ENCODE measurements at regions not wholly inside any gene's neighbourhood (a gene's known extent, or its start where the extent isn't known, plus 50 kb on each side); places are given as distances from the start of the nearest gene placed in this dataset.

DNA sequence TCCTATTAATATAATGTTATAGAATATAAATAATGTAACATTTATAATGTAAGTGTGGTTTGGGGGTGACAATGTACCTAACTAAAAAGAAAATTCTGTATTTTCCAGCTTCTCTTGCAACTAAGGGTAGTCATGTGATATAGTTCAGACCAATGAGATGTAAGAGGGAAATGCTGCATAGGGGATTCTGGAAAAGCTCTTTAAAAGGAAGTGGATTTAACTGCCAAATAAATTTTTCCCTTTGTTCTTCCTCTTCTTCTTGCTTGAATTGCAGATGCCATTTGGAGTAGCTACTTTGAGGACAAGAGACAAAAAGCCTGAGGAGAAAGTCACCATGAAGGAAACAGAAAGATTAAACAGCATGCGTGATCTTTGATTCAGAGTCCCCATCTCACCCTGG, 194.3 kb downstream of the PTEN start:
- no peak for TF ChIP-seq TP53 (CRISPR knock-in tag; IDR thresholded peaks at IDR 0.05)
- TF ChIP-seq, protein P1, sequence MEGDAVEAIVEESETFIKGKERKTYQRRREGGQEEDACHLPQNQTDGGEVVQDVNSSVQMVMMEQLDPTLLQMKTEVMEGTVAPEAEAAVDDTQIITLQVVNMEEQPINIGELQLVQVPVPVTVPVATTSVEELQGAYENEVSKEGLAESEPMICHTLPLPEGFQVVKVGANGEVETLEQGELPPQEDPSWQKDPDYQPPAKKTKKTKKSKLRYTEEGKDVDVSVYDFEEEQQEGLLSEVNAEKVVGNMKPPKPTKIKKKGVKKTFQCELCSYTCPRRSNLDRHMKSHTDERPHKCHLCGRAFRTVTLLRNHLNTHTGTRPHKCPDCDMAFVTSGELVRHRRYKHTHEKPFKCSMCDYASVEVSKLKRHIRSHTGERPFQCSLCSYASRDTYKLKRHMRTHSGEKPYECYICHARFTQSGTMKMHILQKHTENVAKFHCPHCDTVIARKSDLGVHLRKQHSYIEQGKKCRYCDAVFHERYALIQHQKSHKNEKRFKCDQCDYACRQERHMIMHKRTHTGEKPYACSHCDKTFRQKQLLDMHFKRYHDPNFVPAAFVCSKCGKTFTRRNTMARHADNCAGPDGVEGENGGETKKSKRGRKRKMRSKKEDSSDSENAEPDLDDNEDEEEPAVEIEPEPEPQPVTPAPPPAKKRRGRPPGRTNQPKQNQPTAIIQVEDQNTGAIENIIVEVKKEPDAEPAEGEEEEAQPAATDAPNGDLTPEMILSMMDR (IDR thresholded peaks at IDR 0.05) = no peak
- TF ChIP-seq, protein P2, sequence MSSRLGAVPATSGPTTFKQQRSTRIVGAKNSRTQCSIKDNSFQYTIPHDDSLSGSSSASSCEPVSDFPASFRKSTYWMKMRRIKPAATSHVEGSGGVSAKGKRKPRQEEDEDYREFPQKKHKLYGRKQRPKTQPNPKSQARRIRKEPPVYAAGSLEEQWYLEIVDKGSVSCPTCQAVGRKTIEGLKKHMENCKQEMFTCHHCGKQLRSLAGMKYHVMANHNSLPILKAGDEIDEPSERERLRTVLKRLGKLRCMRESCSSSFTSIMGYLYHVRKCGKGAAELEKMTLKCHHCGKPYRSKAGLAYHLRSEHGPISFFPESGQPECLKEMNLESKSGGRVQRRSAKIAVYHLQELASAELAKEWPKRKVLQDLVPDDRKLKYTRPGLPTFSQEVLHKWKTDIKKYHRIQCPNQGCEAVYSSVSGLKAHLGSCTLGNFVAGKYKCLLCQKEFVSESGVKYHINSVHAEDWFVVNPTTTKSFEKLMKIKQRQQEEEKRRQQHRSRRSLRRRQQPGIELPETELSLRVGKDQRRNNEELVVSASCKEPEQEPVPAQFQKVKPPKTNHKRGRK (CRISPR knock-in tag; IDR thresholded peaks at IDR 0.05; ENCODE audit: borderline replicate concordance) = no peak
- TF ChIP-seq, protein P3, sequence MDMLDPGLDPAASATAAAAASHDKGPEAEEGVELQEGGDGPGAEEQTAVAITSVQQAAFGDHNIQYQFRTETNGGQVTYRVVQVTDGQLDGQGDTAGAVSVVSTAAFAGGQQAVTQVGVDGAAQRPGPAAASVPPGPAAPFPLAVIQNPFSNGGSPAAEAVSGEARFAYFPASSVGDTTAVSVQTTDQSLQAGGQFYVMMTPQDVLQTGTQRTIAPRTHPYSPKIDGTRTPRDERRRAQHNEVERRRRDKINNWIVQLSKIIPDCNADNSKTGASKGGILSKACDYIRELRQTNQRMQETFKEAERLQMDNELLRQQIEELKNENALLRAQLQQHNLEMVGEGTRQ (CRISPR knock-in tag; IDR thresholded peaks at IDR 0.05) = no peak
- no peak for TF ChIP-seq MAX (CRISPR knock-in tag; IDR thresholded peaks at IDR 0.05)
- TF ChIP-seq, protein P4, sequence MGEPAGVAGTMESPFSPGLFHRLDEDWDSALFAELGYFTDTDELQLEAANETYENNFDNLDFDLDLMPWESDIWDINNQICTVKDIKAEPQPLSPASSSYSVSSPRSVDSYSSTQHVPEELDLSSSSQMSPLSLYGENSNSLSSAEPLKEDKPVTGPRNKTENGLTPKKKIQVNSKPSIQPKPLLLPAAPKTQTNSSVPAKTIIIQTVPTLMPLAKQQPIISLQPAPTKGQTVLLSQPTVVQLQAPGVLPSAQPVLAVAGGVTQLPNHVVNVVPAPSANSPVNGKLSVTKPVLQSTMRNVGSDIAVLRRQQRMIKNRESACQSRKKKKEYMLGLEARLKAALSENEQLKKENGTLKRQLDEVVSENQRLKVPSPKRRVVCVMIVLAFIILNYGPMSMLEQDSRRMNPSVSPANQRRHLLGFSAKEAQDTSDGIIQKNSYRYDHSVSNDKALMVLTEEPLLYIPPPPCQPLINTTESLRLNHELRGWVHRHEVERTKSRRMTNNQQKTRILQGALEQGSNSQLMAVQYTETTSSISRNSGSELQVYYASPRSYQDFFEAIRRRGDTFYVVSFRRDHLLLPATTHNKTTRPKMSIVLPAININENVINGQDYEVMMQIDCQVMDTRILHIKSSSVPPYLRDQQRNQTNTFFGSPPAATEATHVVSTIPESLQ (CRISPR knock-in tag; IDR thresholded peaks at IDR 0.05) = no peak
- TF ChIP-seq, protein P5, sequence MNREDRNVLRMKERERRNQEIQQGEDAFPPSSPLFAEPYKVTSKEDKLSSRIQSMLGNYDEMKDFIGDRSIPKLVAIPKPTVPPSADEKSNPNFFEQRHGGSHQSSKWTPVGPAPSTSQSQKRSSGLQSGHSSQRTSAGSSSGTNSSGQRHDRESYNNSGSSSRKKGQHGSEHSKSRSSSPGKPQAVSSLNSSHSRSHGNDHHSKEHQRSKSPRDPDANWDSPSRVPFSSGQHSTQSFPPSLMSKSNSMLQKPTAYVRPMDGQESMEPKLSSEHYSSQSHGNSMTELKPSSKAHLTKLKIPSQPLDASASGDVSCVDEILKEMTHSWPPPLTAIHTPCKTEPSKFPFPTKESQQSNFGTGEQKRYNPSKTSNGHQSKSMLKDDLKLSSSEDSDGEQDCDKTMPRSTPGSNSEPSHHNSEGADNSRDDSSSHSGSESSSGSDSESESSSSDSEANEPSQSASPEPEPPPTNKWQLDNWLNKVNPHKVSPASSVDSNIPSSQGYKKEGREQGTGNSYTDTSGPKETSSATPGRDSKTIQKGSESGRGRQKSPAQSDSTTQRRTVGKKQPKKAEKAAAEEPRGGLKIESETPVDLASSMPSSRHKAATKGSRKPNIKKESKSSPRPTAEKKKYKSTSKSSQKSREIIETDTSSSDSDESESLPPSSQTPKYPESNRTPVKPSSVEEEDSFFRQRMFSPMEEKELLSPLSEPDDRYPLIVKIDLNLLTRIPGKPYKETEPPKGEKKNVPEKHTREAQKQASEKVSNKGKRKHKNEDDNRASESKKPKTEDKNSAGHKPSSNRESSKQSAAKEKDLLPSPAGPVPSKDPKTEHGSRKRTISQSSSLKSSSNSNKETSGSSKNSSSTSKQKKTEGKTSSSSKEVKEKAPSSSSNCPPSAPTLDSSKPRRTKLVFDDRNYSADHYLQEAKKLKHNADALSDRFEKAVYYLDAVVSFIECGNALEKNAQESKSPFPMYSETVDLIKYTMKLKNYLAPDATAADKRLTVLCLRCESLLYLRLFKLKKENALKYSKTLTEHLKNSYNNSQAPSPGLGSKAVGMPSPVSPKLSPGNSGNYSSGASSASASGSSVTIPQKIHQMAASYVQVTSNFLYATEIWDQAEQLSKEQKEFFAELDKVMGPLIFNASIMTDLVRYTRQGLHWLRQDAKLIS (CRISPR knock-in tag; IDR thresholded peaks at IDR 0.05; ENCODE audit: borderline replicate concordance) = no peak
- no peak for TF ChIP-seq CBFB (CRISPR knock-in tag; IDR thresholded peaks at IDR 0.05; ENCODE audit: low read depth)
- TF ChIP-seq PRDM15 (CRISPR knock-in tag; IDR thresholded peaks at IDR 0.05) = no peak
